Fibroblast of mammary gland (primary cell): ENCODE measurements at regions not wholly inside any gene's neighbourhood (a gene's known extent, or its start where the extent isn't known, plus 50 kb on each side); places are given as distances from the start of the nearest gene placed in this dataset.
A peak's percentile ranks its signal among the peaks of the same experiment; 100 is the strongest.

Source experiments
- DNase-seq: peaks from one replicate; pipeline ENCODE4 v3.0.0-alpha.2; 2010; ENCODE audit warnings: low read depth
- H3K4me3 ChIP-seq: 2 replicates; pipeline ENCODE4 v1.5.1; 2011; ENCODE audit warnings: low read depth, mild to moderate bottlenecking, low read length, moderate library complexity; ENCODE audit not compliant: control insufficient read depth
- CTCF ChIP-seq: conservative IDR thresholded peaks from 2 replicates; pipeline ENCODE4 v1.5.1; 2011; ENCODE audit warnings: low read depth, low read length, inconsistent platforms; ENCODE audit not compliant: control insufficient read depth, insufficient read depth

- H3K4me3 ChIP-seq: no peak overlapping the region
- no peak for TF ChIP-seq CTCF
- DNase-seq: no peak
Measured at GRCh38 chr6:119540417-119540816, 190.9 kb upstream of the MAN1A1 start.

- no peak for TF ChIP-seq CTCF
- no peak overlapping the region for H3K4me3 ChIP-seq
- no peak for DNase-seq
Measured at GRCh38 chr6:119539066-119539746, 189.6 kb upstream of the MAN1A1 start.

DNA sequence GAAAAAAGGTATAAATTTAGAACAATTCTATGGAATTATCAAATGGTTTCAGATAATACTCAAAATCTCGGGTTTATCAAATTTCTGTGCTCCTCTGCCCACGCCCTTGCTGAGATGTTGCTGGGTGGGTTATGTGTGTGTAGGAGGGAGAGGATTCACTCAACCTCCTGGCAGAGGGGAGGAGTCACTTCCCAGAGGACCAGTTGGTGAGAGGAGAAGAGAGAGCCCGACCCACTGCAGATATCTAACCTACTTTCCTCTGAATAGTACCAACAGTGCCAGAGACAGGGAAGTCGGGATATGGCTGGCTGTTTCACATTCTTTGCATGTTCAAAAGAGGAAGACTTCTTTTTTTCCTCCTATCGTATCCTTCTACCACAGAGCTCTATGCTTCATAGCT, 187.1 kb upstream of the MAN1A1 start:
- H3K4me3 ChIP-seq: no peak overlapping the region
- DNase-seq: no peak
- TF ChIP-seq CTCF: no peak

- no peak for DNase-seq
- no peak overlapping the region for H3K4me3 ChIP-seq
- TF ChIP-seq CTCF: no peak
Measured at GRCh38 chr6:119535332-119535731, 185.8 kb upstream of the MAN1A1 start.

GRCh38 chr6:119533603-119534279, 184.2 kb upstream of the MAN1A1 start:
- no peak overlapping the region for H3K4me3 ChIP-seq
- no peak for TF ChIP-seq CTCF
- DNase-seq: peak; percentile 86

GRCh38 chr6:119527231-119527578, 177.6 kb upstream of the MAN1A1 start:
- H3K4me3 ChIP-seq: no peak overlapping the region
- TF ChIP-seq CTCF: peak; percentile 29
- DNase-seq: peak; percentile 35
